Right atrium auricular region (tissue), 2 donors: ENCODE measurements at regions not wholly inside any gene's neighbourhood (a gene's known extent, or its start where the extent isn't known, plus 50 kb on each side); places are given as distances from the start of the nearest gene placed in this dataset.

ENCODE experiments used
- DNase-seq: peaks from one replicate; pipeline ENCODE4 v3.0.0-alpha.2; 2019; ENCODE audit warnings: low spot score
- H3K27ac ChIP-seq, 2 donors: fragments of 200-600 bp; sonication (generic); 1 replicate in 1 of 2; 2 replicates in 1 of 2; pipeline ENCODE4 v1.5.1; 2016 to 2019
- H3K27me3 ChIP-seq, 2 donors: fragments of 200-600 bp; sonication (generic); one replicate each; pipeline versions ENCODE4 v1.5.1 to v1.6.0; 2017 to 2019
- H3K36me3 ChIP-seq: fragments of 200-600 bp; sonication (generic); one replicate; pipeline ENCODE4 v1.5.1; 2016
- H3K4me1 ChIP-seq, 2 donors: fragments of 200-600 bp; sonication (generic); one replicate each; pipeline versions ENCODE4 v1.5.1 to v1.6.0; 2017 to 2019
- H3K4me3 ChIP-seq, 2 donors: fragments of 200-600 bp; sonication (generic); 1 replicate in 1 of 2; 2 replicates in 1 of 2; pipeline ENCODE4 v1.5.1; 2017 to 2019; ENCODE audit warnings: mild to moderate bottlenecking in 1 of 2, moderate library complexity in 1 of 2
- H3K9me3 ChIP-seq, 2 donors: fragments of 200-600 bp; sonication (generic); one replicate each; pipeline ENCODE4 v1.5.1; 2019
- TF ChIP-seq, protein P1 (sequence below), 2 donors: fragments of 200-600 bp; sonication (generic); IDR thresholded peaks; one replicate each; pipeline ENCODE4 v1.5.1; 2019; ENCODE audit warnings: antibody characterized with exemption in 2 of 2

DNA sequence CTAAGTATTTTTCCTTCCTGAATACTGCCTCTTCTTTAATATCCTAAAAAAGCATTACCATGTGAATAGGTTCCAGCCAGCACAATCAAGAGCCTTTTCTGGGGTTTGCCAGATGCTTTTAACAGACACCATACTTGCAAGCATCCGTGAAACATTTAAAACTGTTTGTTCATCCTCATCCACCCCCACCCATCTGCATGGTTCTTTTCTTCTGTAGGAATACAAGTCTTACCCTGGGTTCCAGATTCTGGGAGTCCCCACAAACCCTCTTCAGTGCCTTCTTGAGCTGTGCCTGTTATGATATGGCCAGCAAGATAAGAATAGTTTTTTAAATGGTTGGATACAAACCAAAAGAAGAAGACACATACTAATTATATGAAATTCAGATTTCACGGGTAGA lies 354.9 kb upstream of the PLXNA2 start:
- H3K36me3 ChIP-seq, result no peaks in the 10 kb centered on the region
- H3K9me3 ChIP-seq, result no peaks in the 10 kb centered on the region
- DNase-seq, result no peak
- no peak overlapping the region for H3K27ac ChIP-seq
- peaks cover 0 to 8% of the 10 kb centered on the region in 2 donors for H3K4me1 ChIP-seq
- no peak overlapping the region for H3K4me3 ChIP-seq
- no peaks in the 10 kb centered on the region for H3K27me3 ChIP-seq
- TF ChIP-seq, protein P1, sequence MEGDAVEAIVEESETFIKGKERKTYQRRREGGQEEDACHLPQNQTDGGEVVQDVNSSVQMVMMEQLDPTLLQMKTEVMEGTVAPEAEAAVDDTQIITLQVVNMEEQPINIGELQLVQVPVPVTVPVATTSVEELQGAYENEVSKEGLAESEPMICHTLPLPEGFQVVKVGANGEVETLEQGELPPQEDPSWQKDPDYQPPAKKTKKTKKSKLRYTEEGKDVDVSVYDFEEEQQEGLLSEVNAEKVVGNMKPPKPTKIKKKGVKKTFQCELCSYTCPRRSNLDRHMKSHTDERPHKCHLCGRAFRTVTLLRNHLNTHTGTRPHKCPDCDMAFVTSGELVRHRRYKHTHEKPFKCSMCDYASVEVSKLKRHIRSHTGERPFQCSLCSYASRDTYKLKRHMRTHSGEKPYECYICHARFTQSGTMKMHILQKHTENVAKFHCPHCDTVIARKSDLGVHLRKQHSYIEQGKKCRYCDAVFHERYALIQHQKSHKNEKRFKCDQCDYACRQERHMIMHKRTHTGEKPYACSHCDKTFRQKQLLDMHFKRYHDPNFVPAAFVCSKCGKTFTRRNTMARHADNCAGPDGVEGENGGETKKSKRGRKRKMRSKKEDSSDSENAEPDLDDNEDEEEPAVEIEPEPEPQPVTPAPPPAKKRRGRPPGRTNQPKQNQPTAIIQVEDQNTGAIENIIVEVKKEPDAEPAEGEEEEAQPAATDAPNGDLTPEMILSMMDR (IDR thresholded peaks at IDR 0.05), result no peak

GRCh38 chr1:208600456-208601190 lies 356.4 kb upstream of the PLXNA2 start:
- H3K4me3 ChIP-seq, result no peak overlapping the region
- TF ChIP-seq, protein P1 (IDR thresholded peaks at IDR 0.05), result no peak
- peaks cover 0 to 2% of the 10 kb centered on the region in 2 donors for H3K4me1 ChIP-seq

DNA sequence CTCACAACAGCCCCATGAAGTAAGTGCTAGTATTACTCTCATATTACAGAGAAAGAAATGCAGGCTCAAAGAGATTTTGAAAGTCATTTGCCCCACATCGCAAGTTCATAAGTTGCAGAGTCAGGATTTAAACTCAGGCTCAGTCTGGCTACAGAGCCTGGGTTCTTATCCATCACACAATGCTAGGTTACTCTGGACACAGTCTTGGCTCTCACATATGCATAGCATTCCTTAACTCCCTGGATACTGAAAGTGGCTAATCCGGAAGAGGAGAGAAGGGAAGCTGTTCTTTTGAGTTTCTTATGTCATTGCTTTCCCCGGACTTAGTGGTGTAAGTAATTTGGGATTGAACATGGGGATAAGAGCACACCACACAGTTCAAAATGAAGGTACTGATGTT lies 357.4 kb upstream of the PLXNA2 start:
- H3K4me3 ChIP-seq, result no peak overlapping the region
- DNase-seq, result no peak
- TF ChIP-seq, protein P1 (IDR thresholded peaks at IDR 0.05), result no peak
- no peaks in the 10 kb centered on the region for H3K36me3 ChIP-seq
- H3K27me3 ChIP-seq, result no peaks in the 10 kb centered on the region
- H3K9me3 ChIP-seq, result no peaks in the 10 kb centered on the region
- no peaks in the 10 kb centered on the region for H3K4me1 ChIP-seq
- no peak overlapping the region for H3K27ac ChIP-seq

More at GRCh38 chr1:208600456-208601190, 356.4 kb upstream of the PLXNA2 start:
- no peak for DNase-seq
- H3K36me3 ChIP-seq, result no peaks in the 10 kb centered on the region
- H3K9me3 ChIP-seq, result no peaks in the 10 kb centered on the region
- no peaks in the 10 kb centered on the region for H3K27me3 ChIP-seq
- no peak overlapping the region for H3K27ac ChIP-seq

GRCh38 chr1:208603721-208604120 lies 359.5 kb upstream of the PLXNA2 start:
- H3K27ac ChIP-seq, result no peak overlapping the region
- H3K36me3 ChIP-seq, result no peaks in the 10 kb centered on the region
- TF ChIP-seq, protein P1 (IDR thresholded peaks at IDR 0.05), result no peak
- H3K9me3 ChIP-seq, result no peaks in the 10 kb centered on the region
- DNase-seq, result no peak
- H3K27me3 ChIP-seq, result no peaks in the 10 kb centered on the region
- H3K4me1 ChIP-seq, result no peaks in the 10 kb centered on the region
- no peak overlapping the region for H3K4me3 ChIP-seq

- Histone ChIP-seq H3K9me3 (no peaks in the 10 kb centered on the region), H3K36me3 (no peaks in the 10 kb centered on the region), H3K4me1 (no peaks in the 10 kb centered on the region), H3K27ac (no peak overlapping the region), H3K27me3 (no peaks in the 10 kb centered on the region), H3K4me3 (no peak overlapping the region)
- DNase-seq, result no peak
- TF ChIP-seq, protein P1 (IDR thresholded peaks at IDR 0.05), result no peak
These were observed 360.1 kb upstream of the PLXNA2 start for GRCh38 chr1:208604295-208604694.

DNA sequence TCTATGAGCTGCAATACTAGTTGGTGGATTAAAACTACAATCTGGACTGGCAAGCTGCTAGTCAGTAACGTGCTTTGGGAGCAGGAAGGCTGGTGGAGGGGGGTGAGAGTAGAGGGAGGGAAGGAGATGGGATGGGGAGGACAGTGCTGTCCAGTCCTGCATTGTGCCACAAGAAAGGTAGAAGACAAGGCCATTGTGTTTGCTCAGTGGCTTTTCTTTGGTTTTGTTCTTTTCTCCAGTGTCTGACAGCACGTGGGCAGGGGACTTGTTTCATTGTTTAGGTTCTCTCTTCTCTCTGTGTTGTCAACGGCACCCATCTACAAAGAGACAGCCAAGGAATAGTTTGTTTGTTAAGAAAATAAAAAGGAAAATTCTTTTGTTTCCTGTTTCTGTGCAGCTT lies 362.8 kb upstream of the PLXNA2 start:
- Histone ChIP-seq H3K36me3 (no peaks in the 10 kb centered on the region), H3K27me3 (no peaks in the 10 kb centered on the region), H3K9me3 (no peaks in the 10 kb centered on the region), H3K27ac (no peak overlapping the region), H3K4me1 (no peaks in the 10 kb centered on the region), H3K4me3 (no peak overlapping the region)
- TF ChIP-seq, protein P1 (IDR thresholded peaks at IDR 0.05), result no peak
- DNase-seq, result no peak
